ENCODE measurements at regions not wholly inside any gene's neighbourhood (a gene's known extent, or its start where the extent isn't known, plus 50 kb on each side); places are given as distances from the start of the nearest gene placed in this dataset.
"Not testable (repeated sequence)": the region's sequence is repeated elsewhere in the genome, so short reads cannot be mapped to it uniquely, and the experiment has no call there.

- H3K27ac ChIP-seq (ENCODE audit: low read depth in 2 of 2, low read length in 1 of 2) = no peak overlapping the region
- POLR2A ChIA-PET = no interaction called here
- CTCF ChIA-PET = no interaction called here
- 90% methylated on average over 1 of the region's 1 CpG for WGBS (ENCODE audit: low lambda C conversion rate)
- no peak for TF ChIP-seq PBX3 (IDR thresholded peaks at IDR 0.05)
- TF ChIP-seq RXRA (IDR thresholded peaks at IDR 0.05; ENCODE audit: borderline replicate concordance, low read depth) = no peak
- TF ChIP-seq USF1 (IDR thresholded peaks at IDR 0.05; ENCODE audit: borderline replicate concordance, low read depth) = no peak
- no peak for TF ChIP-seq NFIC (IDR thresholded peaks at IDR 0.05; ENCODE audit: borderline replicate concordance)
- no peak for TF ChIP-seq FOXJ3 (CRISPR knock-in tag; IDR thresholded peaks at IDR 0.05)
- TF ChIP-seq CTCF (IDR thresholded peaks at IDR 0.05) = no peak
- TF ChIP-seq NRF1 (IDR thresholded peaks at IDR 0.05; ENCODE audit: low read depth, low read length) = no peak
- no peak for TF ChIP-seq YY1 (IDR thresholded peaks at IDR 0.05; ENCODE audit: low read depth)
- TF ChIP-seq SIN3A (IDR thresholded peaks at IDR 0.05; ENCODE audit: borderline replicate concordance, low read depth, low read length) = no peak
- no peak for TF ChIP-seq EZH2phosphoT487 (IDR thresholded peaks at IDR 0.05; ENCODE audit: borderline replicate concordance, low read depth)
- no peak for TF ChIP-seq REST (IDR thresholded peaks at IDR 0.05; ENCODE audit: low read depth, low read length)
- TF ChIP-seq ELF1 (IDR thresholded peaks at IDR 0.05) = no peak
- no peak for TF ChIP-seq RCOR1 (IDR thresholded peaks at IDR 0.05; ENCODE audit: low read length)
- no peak for TF ChIP-seq IRF3 (IDR thresholded peaks at IDR 0.05; ENCODE audit: low read depth, low read length)
- TF ChIP-seq USF2 (IDR thresholded peaks at IDR 0.05; ENCODE audit: borderline replicate concordance, low read depth, low read length) = no peak
- TF ChIP-seq ZBTB33 (IDR thresholded peaks at IDR 0.05; ENCODE audit: borderline replicate concordance, low read depth) = no peak
- no peak for TF ChIP-seq JUND (IDR thresholded peaks at IDR 0.05)
- no peak for TF ChIP-seq TEAD4 (IDR thresholded peaks at IDR 0.05; ENCODE audit: borderline replicate concordance, insufficient read depth)
- H3K36me3 ChIP-seq (replicated peaks in 1 of 2; ENCODE audit: control insufficient read depth in 1 of 2, insufficient read depth in 2 of 2, low read length in 1 of 2) = no peaks in the 10 kb centered on the region
- H3K9me2 ChIP-seq = no peaks in the 10 kb centered on the region
- no peaks in the 10 kb centered on the region for H3K9me3 ChIP-seq
- H3F3A ChIP-seq (replicated peaks; ENCODE audit: insufficient read depth) = no peaks in the 10 kb centered on the region
- H3K27me3 ChIP-seq (ENCODE audit: insufficient read depth) = no peaks in the 10 kb centered on the region
- no peak overlapping the region for H3K4me2 ChIP-seq
- no peaks in the 10 kb centered on the region for H3K79me2 ChIP-seq (ENCODE audit: insufficient read depth)
- DNase-seq = no peak
- H3K4me1 ChIP-seq (ENCODE audit: control insufficient read depth in 1 of 2, insufficient read depth in 2 of 2, low read depth in 1 of 2, low read length in 1 of 2) = no peaks in the 10 kb centered on the region
- no peak overlapping the region for H3K9ac ChIP-seq
- no peak overlapping the region for H2AFZ ChIP-seq (ENCODE audit: low read depth)
- H4K20me1 ChIP-seq (ENCODE audit: insufficient read depth) = no peaks in the 10 kb centered on the region
- H3K4me3 ChIP-seq (ENCODE audit: low read depth in 2 of 2, low read length in 1 of 2) = no peak overlapping the region
These were observed 164.5 kb downstream of the PMAIP1 start for GRCh38 chr18:60064271-60064670.

- H2AFZ ChIP-seq (ENCODE audit: low read depth); H3K4me2 ChIP-seq; H3K27me3 ChIP-seq (ENCODE audit: insufficient read depth); POLR2A ChIA-PET; H3K9ac ChIP-seq; H3K9me3 ChIP-seq; H3K4me1 ChIP-seq (ENCODE audit: control insufficient read depth in 1 of 2, insufficient read depth in 2 of 2, low read depth in 1 of 2, low read length in 1 of 2); H3K27ac ChIP-seq (ENCODE audit: low read depth in 2 of 2, low read length in 1 of 2); H4K20me1 ChIP-seq (ENCODE audit: insufficient read depth); DNase-seq; H3K36me3 ChIP-seq (replicated peaks in 1 of 2; ENCODE audit: control insufficient read depth in 1 of 2, insufficient read depth in 2 of 2, low read length in 1 of 2); H3F3A ChIP-seq (replicated peaks; ENCODE audit: insufficient read depth); H3K4me3 ChIP-seq (ENCODE audit: low read depth in 2 of 2, low read length in 1 of 2); H3K9me2 ChIP-seq; H3K79me2 ChIP-seq (ENCODE audit: insufficient read depth): not testable (repeated sequence)
- WGBS (ENCODE audit: low lambda C conversion rate) = 51% methylated on average over 3 of the region's 3 CpGs
- CTCF ChIA-PET = interaction anchor here (0.7 kb wide), 1 partner anchor 486 kb away, joined by 3 read pairs; no protein-coding TSS in a partner anchor
These were observed 163.0 kb downstream of the PMAIP1 start for GRCh38 chr18:60062831-60063230.
